ENCODE measurements at regions not wholly inside any gene's neighbourhood (a gene's known extent, or its start where the extent isn't known, plus 50 kb on each side); places are given as distances from the start of the nearest gene placed in this dataset.
"Not testable (repeated sequence)": the region's sequence is repeated elsewhere in the genome, so short reads cannot be mapped to it uniquely, and the experiment has no call there.

DNA sequence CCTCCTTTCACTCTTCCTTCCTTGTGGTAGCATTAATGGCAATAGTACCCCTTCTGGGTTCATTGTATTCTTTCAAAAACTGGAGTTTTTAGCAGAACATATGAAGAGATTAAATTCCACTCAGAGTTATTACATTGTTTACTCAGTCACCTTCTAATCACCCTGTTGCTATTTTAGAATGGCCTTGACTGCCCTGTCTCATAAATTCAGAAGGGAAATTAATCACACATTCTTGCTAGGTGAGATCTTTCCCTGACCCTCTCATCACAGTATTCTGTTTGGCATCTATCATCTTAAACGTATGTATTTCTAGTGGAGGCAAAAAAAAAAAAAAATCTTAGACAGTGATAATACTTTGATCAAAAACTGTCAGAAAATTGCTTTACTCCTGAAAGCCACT is 760.4 kb downstream of the ADCYAP1 start:
- Mint-ChIP-seq H3K27ac (ENCODE audit: unreplicated experiment) (no peak overlapping the region), H3K36me3 (ENCODE audit: low read depth, unreplicated experiment) (no peaks in the 10 kb centered on the region), H3K4me3 (ENCODE audit: unreplicated experiment) (no peak overlapping the region), H3K27me3 (ENCODE audit: low read depth, unreplicated experiment) (no peaks in the 10 kb centered on the region), H3K9me3 (ENCODE audit: unreplicated experiment) (no peaks in the 10 kb centered on the region), H3K4me1 (ENCODE audit: low read depth, unreplicated experiment) (peaks cover 3% of the 10 kb centered on the region)
- H3K4me2 ChIP-seq (ENCODE audit: low read length), result no peak overlapping the region
- FAIRE-seq (no peak), DNase-seq (ENCODE audit: low read depth) (no peak)
- H3K79me2 ChIP-seq (ENCODE audit: insufficient read depth, low read length), result no peaks in the 10 kb centered on the region
- H3K27ac ChIP-seq (ENCODE audit: low read depth, low read length), result no peak overlapping the region
- H3K9me3 ChIP-seq (ENCODE audit: insufficient read depth, low read depth, low read length), result no peaks in the 10 kb centered on the region
- H3K4me1 ChIP-seq (ENCODE audit: insufficient read depth, low read length), result no peaks in the 10 kb centered on the region
- TF ChIP-seq, protein P1, sequence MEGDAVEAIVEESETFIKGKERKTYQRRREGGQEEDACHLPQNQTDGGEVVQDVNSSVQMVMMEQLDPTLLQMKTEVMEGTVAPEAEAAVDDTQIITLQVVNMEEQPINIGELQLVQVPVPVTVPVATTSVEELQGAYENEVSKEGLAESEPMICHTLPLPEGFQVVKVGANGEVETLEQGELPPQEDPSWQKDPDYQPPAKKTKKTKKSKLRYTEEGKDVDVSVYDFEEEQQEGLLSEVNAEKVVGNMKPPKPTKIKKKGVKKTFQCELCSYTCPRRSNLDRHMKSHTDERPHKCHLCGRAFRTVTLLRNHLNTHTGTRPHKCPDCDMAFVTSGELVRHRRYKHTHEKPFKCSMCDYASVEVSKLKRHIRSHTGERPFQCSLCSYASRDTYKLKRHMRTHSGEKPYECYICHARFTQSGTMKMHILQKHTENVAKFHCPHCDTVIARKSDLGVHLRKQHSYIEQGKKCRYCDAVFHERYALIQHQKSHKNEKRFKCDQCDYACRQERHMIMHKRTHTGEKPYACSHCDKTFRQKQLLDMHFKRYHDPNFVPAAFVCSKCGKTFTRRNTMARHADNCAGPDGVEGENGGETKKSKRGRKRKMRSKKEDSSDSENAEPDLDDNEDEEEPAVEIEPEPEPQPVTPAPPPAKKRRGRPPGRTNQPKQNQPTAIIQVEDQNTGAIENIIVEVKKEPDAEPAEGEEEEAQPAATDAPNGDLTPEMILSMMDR (IDR thresholded peaks at IDR 0.05; ENCODE audit: insufficient read depth, low read depth, low read length), result no peak
- no peak for TF ChIP-seq EZH2 (IDR thresholded peaks at IDR 0.05; ENCODE audit: insufficient read depth, low read length)
- H2AFZ ChIP-seq (ENCODE audit: low read depth, low read length), result no peak overlapping the region
- no peaks in the 10 kb centered on the region for H3K27me3 ChIP-seq (ENCODE audit: insufficient read depth, low read length)
- H3K36me3 ChIP-seq (ENCODE audit: insufficient read depth, low read length), result no peaks in the 10 kb centered on the region
- no peak overlapping the region for H3K9ac ChIP-seq (ENCODE audit: low read length)
- no peak overlapping the region for H3K4me3 ChIP-seq (ENCODE audit: insufficient read depth, low read depth, low read length)
- H4K20me1 ChIP-seq (ENCODE audit: insufficient read depth, low read length), result no peaks in the 10 kb centered on the region

DNA sequence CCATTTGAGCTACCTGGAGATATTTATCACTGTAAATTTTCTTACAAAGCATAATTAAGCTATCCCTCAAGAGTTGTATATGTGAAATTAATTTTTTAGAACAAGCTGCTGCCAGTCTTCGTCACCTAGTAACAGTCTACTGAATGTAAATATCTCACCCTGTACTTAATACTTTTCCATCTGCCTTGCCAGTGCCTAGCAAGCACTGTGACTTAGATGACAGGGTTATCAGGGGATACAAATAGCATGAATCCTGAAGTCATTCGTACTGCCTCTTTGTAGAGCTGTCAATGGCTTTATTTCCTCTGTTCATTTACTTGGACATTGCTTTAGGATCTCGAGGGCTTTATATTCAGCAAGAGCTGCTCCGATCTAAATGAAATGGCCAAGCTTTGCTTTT is 763.6 kb downstream of the ADCYAP1 start:
- Mint-ChIP-seq H3K27me3 (ENCODE audit: low read depth, unreplicated experiment) (no peaks in the 10 kb centered on the region), H3K4me3 (ENCODE audit: unreplicated experiment) (no peak overlapping the region), H3K27ac (ENCODE audit: unreplicated experiment) (no peak overlapping the region), H3K4me1 (ENCODE audit: low read depth, unreplicated experiment) (peaks cover 3% of the 10 kb centered on the region), H3K9me3 (ENCODE audit: unreplicated experiment) (no peaks in the 10 kb centered on the region), H3K36me3 (ENCODE audit: low read depth, unreplicated experiment) (no peaks in the 10 kb centered on the region)
- no peak overlapping the region for H3K4me2 ChIP-seq (ENCODE audit: low read length)
- no peaks in the 10 kb centered on the region for H3K9me3 ChIP-seq (ENCODE audit: insufficient read depth, low read depth, low read length)
- FAIRE-seq (no peak), DNase-seq (ENCODE audit: low read depth) (no peak)
- no peaks in the 10 kb centered on the region for H3K4me1 ChIP-seq (ENCODE audit: insufficient read depth, low read length)
- H3K27me3 ChIP-seq (ENCODE audit: insufficient read depth, low read length), result no peaks in the 10 kb centered on the region
- no peak overlapping the region for H3K9ac ChIP-seq (ENCODE audit: low read length)
- no peaks in the 10 kb centered on the region for H3K79me2 ChIP-seq (ENCODE audit: insufficient read depth, low read length)
- no peak overlapping the region for H3K27ac ChIP-seq (ENCODE audit: low read depth, low read length)
- no peaks in the 10 kb centered on the region for H3K36me3 ChIP-seq (ENCODE audit: insufficient read depth, low read length)
- no peak overlapping the region for H2AFZ ChIP-seq (ENCODE audit: low read depth, low read length)
- TF ChIP-seq EZH2 (IDR thresholded peaks at IDR 0.05; ENCODE audit: insufficient read depth, low read length), result no peak
- TF ChIP-seq, protein P1 (IDR thresholded peaks at IDR 0.05; ENCODE audit: insufficient read depth, low read depth, low read length), result no peak
- no peaks in the 10 kb centered on the region for H4K20me1 ChIP-seq (ENCODE audit: insufficient read depth, low read length)
- H3K4me3 ChIP-seq (ENCODE audit: insufficient read depth, low read depth, low read length), result no peak overlapping the region

DNA sequence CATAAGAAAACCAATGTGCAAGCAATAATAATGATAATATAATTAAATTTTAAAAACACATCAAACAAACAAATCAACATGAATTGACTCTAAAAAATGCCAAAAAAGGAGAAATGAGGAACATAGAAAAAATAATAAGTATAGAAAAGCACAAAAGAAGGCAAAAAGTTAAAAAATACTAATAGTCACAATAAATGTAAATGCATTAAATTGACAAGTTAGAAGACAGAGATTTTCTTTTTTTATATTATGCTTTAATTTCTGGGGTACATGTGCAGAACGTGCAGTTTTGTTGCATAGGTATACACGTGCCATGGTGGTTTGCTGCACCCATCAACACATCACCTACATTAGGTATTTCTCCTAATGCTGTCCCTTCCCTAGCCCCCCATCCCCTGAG is 767.0 kb downstream of the ADCYAP1 start:
- not testable (repeated sequence) for H2AFZ ChIP-seq (ENCODE audit: low read depth, low read length); H3K4me3 ChIP-seq (ENCODE audit: insufficient read depth, low read depth, low read length); DNase-seq (ENCODE audit: low read depth); H3K27ac Mint-ChIP-seq (ENCODE audit: unreplicated experiment); H3K9me3 ChIP-seq (ENCODE audit: insufficient read depth, low read depth, low read length); H3K4me3 Mint-ChIP-seq (ENCODE audit: unreplicated experiment); H4K20me1 ChIP-seq (ENCODE audit: insufficient read depth, low read length); H3K36me3 ChIP-seq (ENCODE audit: insufficient read depth, low read length); H3K27ac ChIP-seq (ENCODE audit: low read depth, low read length); H3K4me1 ChIP-seq (ENCODE audit: insufficient read depth, low read length); FAIRE-seq; H3K4me1 Mint-ChIP-seq (ENCODE audit: low read depth, unreplicated experiment); H3K27me3 ChIP-seq (ENCODE audit: insufficient read depth, low read length); H3K79me2 ChIP-seq (ENCODE audit: insufficient read depth, low read length); H3K4me2 ChIP-seq (ENCODE audit: low read length); H3K9me3 Mint-ChIP-seq (ENCODE audit: unreplicated experiment); H3K9ac ChIP-seq (ENCODE audit: low read length); H3K27me3 Mint-ChIP-seq (ENCODE audit: low read depth, unreplicated experiment); H3K36me3 Mint-ChIP-seq (ENCODE audit: low read depth, unreplicated experiment)

Data from astrocyte (in vitro differentiated cells and primary cell).